Small intestine (tissue), 7 donors: ENCODE measurements at regions not wholly inside any gene's neighbourhood (a gene's known extent, or its start where the extent isn't known, plus 50 kb on each side); places are given as distances from the start of the nearest gene placed in this dataset.

Source experiments
- DNase-seq, 2 donors: peaks; one replicate each; pipeline versions ENCODE4 v3.0.0 to v3.0.0-alpha.2; 2013
- FAIRE-seq: peaks from 2 replicates; lab custom pipeline; 2012; peaks lifted over from hg19 to GRCh38; lab: Jason Lieb, UNC
- H3K27ac ChIP-seq, 3 donors: one replicate each; pipeline ENCODE4 v1.5.1; 2013; ENCODE audit warnings: low read length in 2 of 3, mild to moderate bottlenecking in 2 of 3, control low read depth in 1 of 3, inconsistent platforms in 1 of 3, low read depth in 1 of 3, moderate library complexity in 1 of 3
- H3K27me3 ChIP-seq, 3 donors: one replicate each; pipeline ENCODE4 v1.6.1; 2013; ENCODE audit warnings: low read length in 3 of 3, inconsistent platforms in 1 of 3; ENCODE audit not compliant: control insufficient read depth in 3 of 3, insufficient read depth in 3 of 3
- H3K36me3 ChIP-seq, 3 donors: one replicate each; pipeline ENCODE4 v1.6.1; 2013; ENCODE audit warnings: low read length in 3 of 3, inconsistent platforms in 1 of 3, low read depth in 1 of 3, mild to moderate bottlenecking in 1 of 3, moderate library complexity in 1 of 3; ENCODE audit not compliant: control insufficient read depth in 3 of 3, insufficient read depth in 2 of 3
- H3K4me1 ChIP-seq, 3 donors: one replicate each; pipeline ENCODE4 v1.6.1; 2013; ENCODE audit warnings: low read length in 2 of 3, inconsistent platforms in 1 of 3, low read depth in 1 of 3, mild to moderate bottlenecking in 1 of 3, moderate library complexity in 1 of 3; ENCODE audit not compliant: control insufficient read depth in 3 of 3, insufficient read depth in 2 of 3
- H3K4me3 ChIP-seq, 3 donors: one replicate each; pipeline ENCODE4 v1.5.1; 2013; ENCODE audit warnings: low read length in 3 of 3, control low read depth in 1 of 3, inconsistent platforms in 1 of 3, low read depth in 1 of 3, mild to moderate bottlenecking in 1 of 3, moderate library complexity in 1 of 3
- H3K9me3 ChIP-seq, 2 donors: one replicate each; pipeline ENCODE4 v1.6.1; 2013; ENCODE audit warnings: low read depth in 1 of 2, low read length in 1 of 2; ENCODE audit not compliant: control insufficient read depth in 2 of 2, insufficient read depth in 1 of 2
- WGBS, 3 donors: extraction: QIAGEN DNeasy Blood & Tissue Kit; methylation state at CpG; one replicate each; pipeline ENCODE4 v1.1.7; 2013; 5-methylcytosine and 5-hydroxymethylcytosine counted together
- donor health status: healthy with polysubstance abuse.
- donor health status: control.
- donor health status: control.
- donor health status: Bipolar disorder and iron deficiency.
- donor health status: healthy.

- H3K4me1 ChIP-seq: no peaks in the 10 kb centered on the region
- FAIRE-seq: no peak
- H3K27ac ChIP-seq: no peak overlapping the region
- no peak for DNase-seq
- 59 to 72% (median 70%) methylated on average over 11 of the region's 11 CpGs for WGBS, 3 donors
- no peaks in the 10 kb centered on the region for H3K36me3 ChIP-seq
- no peaks in the 10 kb centered on the region for H3K9me3 ChIP-seq
- no peak overlapping the region for H3K4me3 ChIP-seq
- no peaks in the 10 kb centered on the region for H3K27me3 ChIP-seq
Observed at GRCh38 chr6:164097551-164098398, 683.3 kb downstream of the QKI start.

DNA sequence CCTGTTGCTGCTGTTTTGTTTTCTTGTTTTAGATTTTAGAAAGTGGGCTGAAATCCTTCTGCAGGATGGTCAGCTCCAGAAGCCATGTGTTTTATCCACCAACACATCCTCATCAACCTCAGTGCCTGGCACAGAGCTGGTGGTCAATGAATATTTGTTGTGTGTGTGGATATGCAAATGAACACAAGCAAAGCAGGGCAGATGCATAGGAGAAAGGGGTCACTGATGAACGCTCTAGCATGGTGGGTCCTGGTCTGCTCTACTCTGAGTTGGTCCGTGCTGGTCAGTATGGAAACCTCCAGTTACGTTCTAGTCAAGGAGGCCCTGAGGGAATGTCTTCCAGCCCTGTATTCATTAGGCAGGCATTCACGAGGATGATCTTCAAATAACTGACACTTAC lies 682.5 kb downstream of the QKI start:
- FAIRE-seq: no peak
- H3K4me3 ChIP-seq: no peak overlapping the region
- H3K27ac ChIP-seq: no peak overlapping the region
- H3K27me3 ChIP-seq: no peaks in the 10 kb centered on the region
- 68 to 91% (median 82%) methylated on average over 4 of the region's 4 CpGs for WGBS, 3 donors
- no peak for DNase-seq
- no peaks in the 10 kb centered on the region for H3K9me3 ChIP-seq
- no peaks in the 10 kb centered on the region for H3K4me1 ChIP-seq
- H3K36me3 ChIP-seq: no peaks in the 10 kb centered on the region

- H3K4me1 ChIP-seq: no peaks in the 10 kb centered on the region
- H3K27me3 ChIP-seq: no peaks in the 10 kb centered on the region
- DNase-seq (no peak), FAIRE-seq (no peak)
- H3K36me3 ChIP-seq: no peaks in the 10 kb centered on the region
- no peaks in the 10 kb centered on the region for H3K9me3 ChIP-seq
- WGBS, 3 donors: 82 to 90% (median 82%) methylated on average over 3 of the region's 3 CpGs
- no peak overlapping the region for H3K27ac ChIP-seq
- no peak overlapping the region for H3K4me3 ChIP-seq
Observed at GRCh38 chr6:164095056-164095455, 680.5 kb downstream of the QKI start.

DNA sequence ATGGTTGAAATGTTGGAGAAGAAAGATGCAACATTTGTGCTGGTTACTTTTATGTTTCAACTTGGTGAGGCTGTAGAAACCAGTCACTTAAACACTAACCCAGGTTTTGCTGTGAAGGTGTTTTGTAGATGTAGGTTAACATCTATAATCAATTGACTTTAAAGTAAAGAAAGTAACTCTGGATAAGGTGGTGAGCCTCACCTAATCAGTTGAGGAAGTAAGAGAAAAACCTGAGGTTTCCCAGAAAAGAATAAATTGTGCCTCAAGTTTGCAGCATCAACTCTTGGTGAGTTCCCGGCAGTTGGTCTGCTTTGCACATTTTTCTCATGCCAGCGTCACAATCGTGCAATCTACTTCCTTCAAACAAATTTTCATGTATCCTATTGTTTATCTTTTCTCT lies 673.4 kb downstream of the QKI start:
- H3K9me3 ChIP-seq: peaks cover 0 to 2% of the 10 kb centered on the region in 2 donors
- H3K4me1 ChIP-seq: no peaks in the 10 kb centered on the region
- no peak overlapping the region for H3K27ac ChIP-seq
- no peaks in the 10 kb centered on the region for H3K27me3 ChIP-seq
- FAIRE-seq: no peak
- no peak for DNase-seq
- H3K4me3 ChIP-seq: no peak overlapping the region
- H3K36me3 ChIP-seq: no peaks in the 10 kb centered on the region
- 76 to 87% (median 86%) methylated on average over 3 of the region's 3 CpGs for WGBS, 3 donors

DNA sequence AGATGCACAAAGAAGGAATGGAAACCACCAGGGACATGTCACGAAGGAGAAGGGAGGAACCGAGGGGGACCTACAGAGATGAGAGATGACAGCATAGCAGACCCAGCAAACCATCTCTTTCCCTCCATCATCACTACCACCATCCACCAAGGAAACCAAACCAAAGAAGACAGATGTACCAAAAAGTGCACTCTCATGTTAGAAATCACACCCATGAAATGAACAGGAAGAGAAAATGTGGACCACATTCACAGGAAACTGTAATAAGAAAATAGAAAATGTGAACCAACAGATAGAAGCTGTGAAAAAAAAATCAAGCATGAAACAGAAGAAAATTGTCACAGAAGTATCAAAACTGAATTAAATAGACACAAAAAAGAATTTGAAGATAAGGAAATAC lies 672.7 kb downstream of the QKI start:
- WGBS, 3 donors: 80 to 93% (median 85%) methylated on average over 2 of the region's 2 CpGs
- Histone ChIP-seq H3K27ac (no peak overlapping the region), H3K27me3 (no peaks in the 10 kb centered on the region), H3K36me3 (no peaks in the 10 kb centered on the region), H3K4me3 (no peak overlapping the region), H3K9me3 (peaks cover 0 to 2% of the 10 kb centered on the region in 2 donors), H3K4me1 (no peaks in the 10 kb centered on the region)
- no peak for FAIRE-seq
- DNase-seq: no peak

- 71 to 79% (median 76%) methylated on average over 21 to 25 of the region's 25 CpGs for WGBS, 3 donors
- Histone ChIP-seq H3K9me3 (peaks cover 0 to 2% of the 10 kb centered on the region in 2 donors), H3K27ac (peak overlapping the region in 2 of 3 donors; percentile 32 to 79), H3K4me1 (no peaks in the 10 kb centered on the region), H3K36me3 (no peaks in the 10 kb centered on the region), H3K27me3 (no peaks in the 10 kb centered on the region), H3K4me3 (no peak overlapping the region)
- FAIRE-seq (no peak), DNase-seq (no peak)
Observed at GRCh38 chr6:164086076-164086887, 671.8 kb downstream of the QKI start.

- no peaks in the 10 kb centered on the region for H3K4me1 ChIP-seq
- peak overlapping the region in 2 of 3 donors; percentile 32 to 79 for H3K27ac ChIP-seq
- no peaks in the 10 kb centered on the region for H3K27me3 ChIP-seq
- peaks cover 0 to 2% of the 10 kb centered on the region in 2 donors for H3K9me3 ChIP-seq
- FAIRE-seq: no peak
- H3K4me3 ChIP-seq: no peak overlapping the region
- no peaks in the 10 kb centered on the region for H3K36me3 ChIP-seq
- no peak for DNase-seq
- 73 to 89% (median 81%) methylated on average over 33 of the region's 33 CpGs for WGBS, 3 donors
Observed at GRCh38 chr6:164085091-164086075, 670.9 kb downstream of the QKI start.

- no peaks in the 10 kb centered on the region for H3K36me3 ChIP-seq
- no peak for FAIRE-seq
- H3K4me1 ChIP-seq: no peaks in the 10 kb centered on the region
- no peak for DNase-seq
- whole genome bisulfite sequencing, 3 donors: 91 to 93% (median 91%) methylated on average over 6 of the region's 6 CpGs
- H3K27ac ChIP-seq: no peak overlapping the region
- no peaks in the 10 kb centered on the region for H3K27me3 ChIP-seq
- no peaks in the 10 kb centered on the region for H3K9me3 ChIP-seq
- no peak overlapping the region for H3K4me3 ChIP-seq
Observed at GRCh38 chr6:164079275-164079600, 664.7 kb downstream of the QKI start.
